ENCODE measurements at regions not wholly inside any gene's neighbourhood (a gene's known extent, or its start where the extent isn't known, plus 50 kb on each side); places are given as distances from the start of the nearest gene placed in this dataset.

DNA sequence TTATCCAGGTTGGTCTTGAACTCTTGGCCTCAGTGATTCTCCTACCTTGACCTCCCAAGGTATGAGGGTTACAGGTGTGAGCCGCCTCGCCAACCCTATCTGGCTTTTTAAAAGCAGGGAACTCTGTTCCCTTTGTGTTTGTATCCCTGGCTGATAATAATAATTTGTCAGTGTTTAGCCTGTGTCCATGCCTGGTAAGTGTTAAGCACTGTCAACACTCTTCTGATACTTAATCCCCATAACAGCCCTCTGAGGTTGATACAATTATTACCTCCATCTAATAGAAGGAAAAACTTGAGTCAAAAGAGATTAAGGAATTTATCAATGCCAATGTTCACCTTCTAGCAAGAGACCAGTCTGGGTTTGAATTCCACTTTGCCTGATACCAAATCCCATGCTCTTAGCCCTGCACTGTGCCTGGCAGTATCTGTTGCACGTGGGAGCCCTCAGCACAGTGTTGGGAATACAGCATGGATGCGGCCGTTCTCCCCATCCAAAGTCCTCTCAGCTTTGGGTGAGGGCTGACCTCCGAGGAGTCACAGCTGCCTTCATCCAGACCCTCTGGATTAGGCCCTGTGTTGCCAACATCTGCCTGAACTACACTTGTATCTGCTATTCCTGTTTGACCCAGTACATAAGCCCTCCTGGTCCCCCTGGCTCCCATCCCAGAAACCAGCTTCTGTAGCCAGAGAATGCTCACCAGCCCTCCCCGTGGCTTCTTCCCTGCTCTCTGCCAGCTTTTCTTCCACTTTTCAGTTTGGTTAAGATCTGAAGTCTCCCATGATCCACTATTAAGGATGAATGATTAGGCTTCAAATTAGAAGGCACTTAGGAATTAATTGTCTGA lies 335.6 kb upstream of the ASIC2 start:
- no peak for TF ChIP-seq POLR2A (IDR thresholded peaks at IDR 0.05)
- TF ChIP-seq, protein P1, sequence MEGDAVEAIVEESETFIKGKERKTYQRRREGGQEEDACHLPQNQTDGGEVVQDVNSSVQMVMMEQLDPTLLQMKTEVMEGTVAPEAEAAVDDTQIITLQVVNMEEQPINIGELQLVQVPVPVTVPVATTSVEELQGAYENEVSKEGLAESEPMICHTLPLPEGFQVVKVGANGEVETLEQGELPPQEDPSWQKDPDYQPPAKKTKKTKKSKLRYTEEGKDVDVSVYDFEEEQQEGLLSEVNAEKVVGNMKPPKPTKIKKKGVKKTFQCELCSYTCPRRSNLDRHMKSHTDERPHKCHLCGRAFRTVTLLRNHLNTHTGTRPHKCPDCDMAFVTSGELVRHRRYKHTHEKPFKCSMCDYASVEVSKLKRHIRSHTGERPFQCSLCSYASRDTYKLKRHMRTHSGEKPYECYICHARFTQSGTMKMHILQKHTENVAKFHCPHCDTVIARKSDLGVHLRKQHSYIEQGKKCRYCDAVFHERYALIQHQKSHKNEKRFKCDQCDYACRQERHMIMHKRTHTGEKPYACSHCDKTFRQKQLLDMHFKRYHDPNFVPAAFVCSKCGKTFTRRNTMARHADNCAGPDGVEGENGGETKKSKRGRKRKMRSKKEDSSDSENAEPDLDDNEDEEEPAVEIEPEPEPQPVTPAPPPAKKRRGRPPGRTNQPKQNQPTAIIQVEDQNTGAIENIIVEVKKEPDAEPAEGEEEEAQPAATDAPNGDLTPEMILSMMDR (IDR thresholded peaks at IDR 0.05), result no peak

Data from Peyer's patch (tissue), 4 donors.